Umbilical cord (tissue), 1 donor: ENCODE measurements at regions not wholly inside any gene's neighbourhood (a gene's known extent, or its start where the extent isn't known, plus 50 kb on each side); places are given as distances from the start of the nearest gene placed in this dataset.
A peak's percentile ranks its signal among the peaks of the same experiment; 100 is the strongest.

ENCODE experiments used
- DNase-seq: peaks from one replicate; pipeline ENCODE4 v3.0.0-alpha.2; 2015; ENCODE audit warnings: low spot score

DNA sequence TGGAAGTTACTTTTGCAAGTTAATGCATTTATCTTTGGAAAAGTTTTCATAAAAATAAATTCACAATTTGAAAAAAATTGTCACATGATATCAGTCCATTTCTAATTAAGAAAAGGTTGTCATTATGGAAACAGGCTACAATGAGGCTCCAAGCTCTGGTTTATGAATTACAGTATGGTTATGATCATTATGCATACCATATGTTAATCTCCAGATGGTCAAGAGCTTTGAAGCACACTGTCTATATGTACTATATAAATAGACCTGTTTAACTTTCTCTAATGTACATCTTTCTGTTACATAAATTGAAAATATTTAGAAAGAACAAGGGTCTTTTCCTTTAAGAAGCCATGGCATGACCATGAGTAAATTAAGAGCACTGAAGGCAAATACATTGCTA is 2338.8 kb downstream of the PCDH7 start:
- no peak for DNase-seq

DNA sequence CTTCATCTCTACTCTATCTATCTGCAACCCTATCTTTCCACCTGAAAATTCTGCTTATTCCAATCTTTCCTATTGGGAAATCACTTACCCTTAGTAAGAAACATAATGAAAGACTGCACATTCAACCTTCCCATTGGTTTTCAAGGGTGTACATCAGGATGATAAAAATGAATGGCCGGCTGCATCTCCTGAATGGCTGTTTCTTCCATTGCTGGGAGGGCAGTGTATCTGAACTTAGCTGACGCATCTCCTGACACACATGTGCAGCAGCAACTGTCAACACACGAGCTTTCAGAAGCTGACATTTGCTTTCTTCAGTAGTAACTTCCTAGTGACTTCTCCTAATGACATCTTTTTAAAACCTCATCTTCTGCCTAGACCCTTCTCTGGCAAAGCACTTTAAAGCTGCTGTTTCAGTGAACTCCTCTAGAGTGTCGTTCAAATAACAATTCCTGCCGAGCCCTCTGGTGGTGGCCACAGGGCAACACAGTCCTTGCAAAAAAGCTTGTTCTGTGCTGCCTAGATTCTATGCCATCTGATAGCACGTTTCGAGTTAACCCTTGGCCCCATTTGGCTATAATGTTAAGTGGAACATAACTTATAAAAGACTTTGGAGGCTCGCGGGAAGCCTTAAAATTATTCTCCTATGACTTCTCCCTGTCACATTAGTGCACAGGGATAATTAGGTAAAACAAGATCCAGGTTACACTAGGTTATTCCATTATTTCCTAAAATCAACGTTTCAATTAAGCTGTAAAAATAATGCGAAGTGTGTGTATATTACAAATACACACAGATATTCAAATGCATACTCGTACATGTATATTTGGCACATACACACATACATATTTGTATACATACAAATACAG is 2340.7 kb downstream of the PCDH7 start:
- peak; percentile 48 for DNase-seq

DNA sequence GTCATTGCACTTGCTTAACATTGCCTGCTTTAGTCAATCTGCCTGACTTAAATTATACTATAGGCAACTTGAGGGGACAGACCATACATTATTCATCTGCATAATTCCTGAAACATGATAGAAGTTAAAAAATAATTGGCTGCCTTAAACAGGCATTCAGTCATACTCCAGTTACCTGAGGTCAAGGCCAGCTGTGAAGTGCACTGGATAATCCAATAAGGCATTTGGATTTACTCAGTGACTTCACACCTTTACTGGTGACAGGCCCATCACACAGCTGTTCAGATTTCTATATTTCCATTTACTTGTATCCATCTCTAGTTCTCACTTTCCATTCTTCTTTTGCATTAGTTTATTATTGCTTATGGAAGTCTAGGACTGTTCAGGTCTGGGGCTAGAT is 2341.6 kb downstream of the PCDH7 start:
- no peak for DNase-seq

DNA sequence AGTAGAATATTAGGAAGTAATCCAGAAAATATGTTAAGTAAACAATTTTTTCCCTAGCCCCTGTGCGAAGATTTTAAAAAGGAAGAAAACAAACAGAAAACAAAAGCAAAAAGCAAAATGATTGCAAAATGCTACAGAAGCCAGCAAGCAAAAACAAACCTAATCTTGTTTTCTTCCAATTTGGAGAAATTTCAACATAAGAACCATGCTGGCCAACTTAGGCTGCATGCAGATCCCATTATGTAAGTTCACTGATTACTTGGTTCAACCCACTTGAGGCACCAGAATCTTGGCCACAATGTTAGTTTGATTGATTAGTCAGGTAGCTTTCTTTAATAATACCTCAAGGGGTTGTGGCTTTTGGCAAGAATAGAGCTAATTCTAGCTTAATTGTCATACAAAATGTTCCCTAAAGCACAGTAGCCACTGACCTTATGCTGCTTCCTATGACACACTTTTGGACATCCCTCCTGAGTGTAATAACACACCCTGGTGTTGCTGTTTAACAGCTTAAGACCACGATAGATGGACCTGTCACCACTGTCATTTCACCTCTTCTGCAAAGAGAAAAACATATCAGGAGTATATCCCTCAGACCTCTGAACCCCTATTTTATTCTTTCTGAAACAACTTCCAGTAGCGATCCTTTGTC is 2342.1 kb downstream of the PCDH7 start:
- no peak for DNase-seq

DNA sequence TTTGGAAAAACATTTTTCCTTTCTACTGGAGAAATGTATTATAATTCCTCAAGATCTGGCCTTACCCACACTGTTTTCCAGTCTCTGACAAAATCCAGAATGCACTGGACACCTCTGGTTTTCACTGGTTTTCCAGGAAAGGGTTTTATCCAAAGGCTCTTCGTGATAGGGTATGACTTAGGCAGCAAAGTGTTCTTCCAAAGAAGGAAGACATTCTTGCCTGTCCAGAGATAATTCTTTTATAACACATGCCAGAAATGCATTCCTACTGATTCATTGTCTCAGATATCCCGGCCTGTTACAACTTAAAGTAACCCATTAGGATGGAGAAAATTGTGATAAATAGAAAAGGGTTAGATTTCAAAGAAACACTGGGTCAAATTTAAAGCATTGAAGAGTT is 2343.1 kb downstream of the PCDH7 start:
- DNase-seq = peak; percentile 64

- DNase-seq = no peak
Observed at GRCh38 chr4:33064238-33064637, 2344.1 kb downstream of the PCDH7 start.

DNA sequence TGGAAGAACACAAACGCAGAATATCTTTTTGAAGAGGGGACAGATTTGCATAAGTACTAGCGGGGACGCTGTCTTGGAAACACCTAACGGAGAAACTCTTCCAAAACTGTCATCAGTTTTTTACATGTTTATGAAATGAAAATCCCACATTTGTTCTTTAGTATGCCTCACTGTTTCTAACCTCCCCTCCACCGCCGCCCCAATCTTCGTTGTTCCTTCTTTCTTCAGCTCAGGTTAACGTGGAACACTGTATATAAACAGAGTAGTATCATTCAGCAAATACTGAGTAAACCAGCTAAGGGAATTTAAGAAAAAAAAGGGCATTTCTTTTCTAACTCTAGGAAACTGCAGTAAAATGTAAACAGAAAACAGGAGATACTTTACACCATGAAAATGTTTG is 2345.6 kb downstream of the PCDH7 start:
- DNase-seq = no peak

DNA sequence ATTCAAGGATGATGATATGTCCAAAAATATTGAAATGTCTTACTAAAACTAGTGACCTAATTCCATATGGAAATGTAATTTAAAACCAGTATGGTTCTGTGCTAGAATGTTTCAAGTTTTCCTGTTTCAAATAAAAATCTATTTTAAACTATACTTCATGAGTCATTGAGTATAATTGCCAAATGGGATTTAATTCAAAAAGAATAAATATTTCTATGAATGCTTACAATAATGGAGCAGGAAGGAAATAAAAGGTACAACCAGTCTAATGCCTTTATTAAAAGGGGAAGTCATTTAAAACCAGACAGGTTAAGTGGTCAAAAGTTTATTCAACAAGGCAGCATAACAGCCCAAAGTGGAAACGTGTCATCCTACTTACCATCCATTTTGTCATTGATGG is 2347.1 kb downstream of the PCDH7 start:
- DNase-seq = peak; percentile 31

- DNase-seq = no peak
Observed at GRCh38 chr4:33068539-33068938, 2348.4 kb downstream of the PCDH7 start.

- DNase-seq = no peak
Observed at GRCh38 chr4:33071535-33071934, 2351.4 kb downstream of the PCDH7 start.

DNA sequence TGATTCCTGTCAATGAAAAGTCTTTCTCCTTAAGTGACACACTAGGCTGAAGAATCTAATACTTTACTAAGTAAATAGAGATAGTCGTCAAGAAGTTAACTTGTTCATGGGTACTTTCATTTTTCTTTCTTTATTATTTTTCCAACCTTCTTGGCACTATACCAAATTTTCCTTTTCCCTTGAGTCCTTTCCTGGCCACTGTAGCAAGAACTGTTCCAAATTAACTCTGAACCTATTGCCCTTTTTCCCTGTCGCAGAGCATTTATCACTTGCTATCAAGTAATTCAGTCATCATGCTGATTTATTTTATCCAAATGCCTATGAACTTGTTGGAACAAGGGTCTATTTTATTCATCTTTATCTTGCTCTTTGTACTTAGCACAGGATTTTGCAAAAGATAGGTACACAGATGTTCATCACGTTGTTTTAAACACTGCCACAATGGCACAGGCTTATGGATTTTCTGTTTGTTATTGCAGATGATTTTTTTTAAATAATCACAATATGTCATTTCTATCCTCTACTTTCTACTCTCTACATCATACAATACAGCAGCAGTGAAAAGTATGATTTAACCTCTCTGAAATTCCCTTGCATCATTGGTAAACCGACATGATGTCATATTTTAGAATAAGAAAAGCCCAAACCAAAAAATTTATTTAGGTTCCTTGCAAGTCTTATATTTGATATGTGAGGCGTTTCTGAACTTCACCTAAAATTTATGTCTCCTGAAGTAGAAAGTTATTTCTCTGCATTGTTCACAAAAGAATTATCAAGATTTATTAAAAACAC is 2352.3 kb downstream of the PCDH7 start:
- DNase-seq = no peak

- DNase-seq = peak; percentile 30
Observed at GRCh38 chr4:33073811-33074210, 2353.6 kb downstream of the PCDH7 start.

DNA sequence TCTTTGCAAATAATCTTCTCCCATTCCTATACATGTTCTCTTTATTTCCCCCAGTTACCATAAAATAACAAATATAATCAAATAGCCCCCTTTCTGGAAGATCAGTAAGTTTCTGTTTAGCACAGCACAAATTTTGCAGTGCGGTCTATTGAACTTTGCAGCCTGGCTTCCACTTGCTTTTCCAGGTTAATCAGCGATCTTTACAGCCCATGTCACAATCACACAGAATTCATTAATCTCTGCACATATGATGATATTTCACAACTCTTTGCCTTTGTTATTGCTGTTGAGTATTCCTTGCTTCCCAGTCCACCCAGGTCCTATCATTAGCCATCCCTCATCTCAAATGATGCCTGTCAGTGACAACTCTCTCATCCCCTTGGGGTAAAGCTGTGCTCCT is 2358.0 kb downstream of the PCDH7 start:
- DNase-seq = no peak

GRCh38 chr4:33080275-33080674 is 2360.1 kb downstream of the PCDH7 start:
- no peak for DNase-seq

DNA sequence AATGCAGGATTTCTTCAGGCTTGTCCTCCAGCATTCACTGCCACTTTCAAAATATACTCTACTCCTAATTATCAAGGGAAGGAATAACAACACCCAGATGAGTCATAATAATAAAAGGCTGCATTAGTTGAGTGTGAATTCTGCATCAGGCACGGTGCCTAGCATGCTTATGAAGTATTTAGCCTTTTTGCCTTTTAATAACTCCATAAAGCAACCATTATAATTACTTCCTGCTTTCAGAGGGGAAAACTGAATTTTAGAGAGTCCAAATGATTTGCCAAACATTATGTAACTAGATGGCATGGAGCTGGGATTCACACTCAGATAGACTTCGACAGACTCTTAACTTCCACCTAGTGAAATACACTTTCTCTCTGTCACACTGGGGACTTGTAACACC is 2365.5 kb downstream of the PCDH7 start:
- no peak for DNase-seq

DNA sequence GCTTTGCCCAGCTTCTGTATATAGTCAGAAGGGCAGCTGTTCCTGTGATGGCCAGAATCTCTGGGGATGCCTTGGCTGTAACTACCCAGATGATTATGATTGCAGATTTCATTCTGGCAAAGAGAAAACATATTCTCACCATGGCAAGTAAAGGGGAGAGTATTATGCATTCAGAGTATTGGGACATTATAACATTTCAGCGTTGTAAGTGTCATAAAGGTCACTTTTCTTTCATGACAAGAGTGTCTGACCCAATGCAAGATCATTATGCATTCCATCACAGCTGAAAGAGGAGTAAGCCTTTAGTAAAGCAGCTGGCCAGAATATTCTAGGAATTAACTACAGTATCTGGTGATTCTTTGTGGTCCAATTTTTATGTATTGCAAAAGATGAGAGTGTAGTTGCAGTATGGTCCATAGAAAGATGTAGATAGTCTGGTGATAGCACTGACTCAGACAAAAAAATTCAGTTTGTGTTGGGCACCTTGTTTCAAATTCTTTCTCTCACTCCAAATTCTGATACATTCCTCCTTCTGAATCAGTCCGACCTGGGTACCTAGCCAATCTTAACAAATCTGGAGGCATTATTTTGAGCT is 2366.3 kb downstream of the PCDH7 start:
- DNase-seq = peak; percentile 39

DNA sequence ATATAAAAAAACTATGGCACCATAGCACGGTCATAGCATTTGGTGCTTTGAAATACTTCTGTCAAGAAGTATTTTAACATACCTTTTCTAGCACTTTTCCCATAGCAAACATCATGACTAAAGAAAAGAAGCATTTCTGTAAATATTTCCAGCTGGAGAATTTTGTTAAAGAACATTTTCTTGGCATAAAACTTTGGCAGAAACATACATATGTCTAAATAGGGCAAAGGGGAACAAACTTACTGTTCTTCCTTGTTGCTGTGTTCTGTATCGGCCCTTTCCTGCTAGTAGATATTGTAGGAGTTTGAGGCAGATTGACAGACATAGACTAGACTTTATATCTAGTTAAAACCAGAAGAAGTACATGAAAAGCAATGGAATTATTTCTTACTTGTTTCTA is 2368.5 kb downstream of the PCDH7 start:
- DNase-seq = peak; percentile 75

DNA sequence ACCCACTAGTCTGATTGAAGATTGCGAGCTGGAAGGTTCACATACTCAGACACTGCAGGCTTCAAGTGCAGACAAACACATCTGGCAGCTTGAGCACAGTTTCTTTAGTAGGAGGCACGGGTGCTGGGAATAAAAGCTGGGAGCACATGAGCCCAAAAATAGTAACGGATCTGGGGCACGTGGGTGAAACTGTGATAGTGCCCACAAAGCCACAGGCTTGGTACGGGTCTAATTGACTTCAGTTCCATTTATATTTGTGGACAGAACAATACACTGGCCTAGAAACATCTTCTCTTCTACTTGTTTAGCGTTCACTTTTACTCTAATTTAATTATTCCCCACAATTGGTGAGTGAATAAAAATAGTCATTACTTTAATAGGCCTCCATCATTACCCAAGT is 2370.7 kb downstream of the PCDH7 start:
- DNase-seq = no peak

DNA sequence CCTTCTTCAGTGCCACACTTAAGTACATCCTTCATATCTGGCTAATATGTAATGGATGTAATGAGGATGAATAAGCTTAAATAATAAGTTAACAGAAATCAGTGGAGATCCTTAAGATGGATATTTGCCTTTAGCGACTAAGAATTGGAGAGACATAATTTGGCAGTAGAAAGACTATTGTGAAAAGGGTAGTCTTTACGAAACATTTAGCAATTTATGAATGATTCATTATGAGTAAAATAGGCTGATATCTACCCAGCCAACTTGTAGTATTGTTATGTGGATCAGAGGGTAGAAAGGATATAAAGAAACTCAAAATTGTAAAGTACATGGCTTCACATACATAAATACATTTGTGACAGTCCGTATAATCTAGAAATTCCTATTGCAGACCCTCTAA is 2371.8 kb downstream of the PCDH7 start:
- DNase-seq = no peak

DNA sequence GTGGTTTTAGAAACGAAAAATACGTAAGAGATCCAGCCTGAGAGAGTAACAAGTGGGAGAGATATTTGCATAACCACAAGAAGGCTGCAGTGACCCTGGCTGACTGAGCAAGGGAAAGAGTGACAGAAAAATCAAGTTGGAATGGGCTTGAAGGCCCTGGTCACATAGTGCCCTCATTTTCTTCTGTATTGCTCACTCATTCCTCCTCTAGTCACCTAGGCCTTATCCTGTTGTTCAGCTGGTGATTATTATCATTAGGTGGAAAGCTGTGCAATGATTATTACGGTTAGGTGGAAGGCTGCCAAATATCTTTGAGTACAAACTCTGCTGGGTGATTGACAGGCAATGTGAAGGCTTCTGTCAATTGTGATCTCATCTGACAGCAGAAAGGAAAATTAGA is 2384.1 kb downstream of the PCDH7 start:
- DNase-seq = no peak

DNA sequence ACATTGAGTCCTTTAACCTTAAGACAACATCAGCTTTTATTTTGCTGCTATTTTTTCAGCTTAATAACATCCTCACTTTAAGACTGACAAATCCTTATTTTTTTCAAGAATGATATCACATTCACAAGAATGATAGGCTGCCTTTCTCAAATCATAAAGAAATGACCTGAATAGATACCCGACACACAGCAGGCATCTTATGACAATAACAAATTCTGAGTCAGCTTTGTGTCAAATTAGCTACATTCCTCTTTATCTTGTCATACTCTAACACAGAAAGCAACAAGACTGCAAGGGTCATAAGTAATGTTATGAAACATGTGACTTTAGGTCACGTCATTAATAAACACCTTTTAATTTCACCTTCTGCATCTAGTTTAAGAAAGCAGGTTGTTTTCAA is 2387.6 kb downstream of the PCDH7 start:
- DNase-seq = no peak

DNA sequence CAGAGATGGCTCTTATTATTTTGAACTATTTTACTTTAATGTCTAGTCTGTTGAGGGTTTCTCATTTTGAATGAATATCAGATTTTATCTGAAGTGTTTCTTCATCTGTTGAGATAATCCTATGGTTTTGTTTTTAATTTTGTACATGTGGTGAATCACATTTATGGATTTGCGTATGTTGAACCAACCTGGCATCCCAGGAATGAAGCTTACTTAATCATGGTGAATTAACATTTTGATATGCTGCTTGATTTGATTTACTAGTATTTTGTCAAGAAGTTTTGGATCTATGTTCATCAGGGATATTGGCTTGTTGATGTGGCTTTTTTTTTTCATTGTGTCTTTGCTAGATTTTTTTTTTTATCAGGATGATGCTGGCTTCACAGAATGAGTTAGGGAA is 2390.9 kb downstream of the PCDH7 start:
- no peak for DNase-seq
